ENCODE measurements at regions not wholly inside any gene's neighbourhood (a gene's known extent, or its start where the extent isn't known, plus 50 kb on each side); places are given as distances from the start of the nearest gene placed in this dataset.

GRCh38 chr10:85377029-85377806, 989.4 kb downstream of the GRID1 start:
- Histone ChIP-seq H3K36me3 (ENCODE audit: insufficient read depth) (0 out of 2 replicates have a peak, but pooled peaks cover 4% of the 10 kb centered on the region), H4K20me1 (replicated peaks; ENCODE audit: insufficient read depth) (no peaks in the 10 kb centered on the region), H3K4me2 (no peak overlapping the region), H3K27me3 (ENCODE audit: insufficient read depth) (no peaks in the 10 kb centered on the region), H3K4me1 (ENCODE audit: insufficient read depth) (no peaks in the 10 kb centered on the region), H3K9me2 (ENCODE audit: insufficient read depth) (no peaks in the 10 kb centered on the region), H3K27ac (ENCODE audit: low read depth) (no peak overlapping the region), H3K4me3 (no peak overlapping the region), H3K79me2 (replicated peaks; ENCODE audit: insufficient read depth) (no peaks in the 10 kb centered on the region), H3F3A (replicated peaks; ENCODE audit: low read depth) (no peaks in the 10 kb centered on the region), H2AFZ (no peak overlapping the region)
- H3K4me3 Mint-ChIP-seq, result no peak overlapping the region
- no peaks in the 10 kb centered on the region; the same call in 2 of the 3 replicates for H3K36me3 Mint-ChIP-seq (ENCODE audit: low read depth)
- TF ChIP-seq POLR2AphosphoS5 (IDR thresholded peaks at IDR 0.05; ENCODE audit: low read depth), result no peak
- DNase-seq (ENCODE audit: low spot score) (no peak), ATAC-seq (no peak)
- no peaks in the 10 kb centered on the region for H3K4me1 Mint-ChIP-seq
- H3K9me3 Mint-ChIP-seq, result peaks cover 72% of the 10 kb centered on the region
- no peak overlapping the region for H3K27ac Mint-ChIP-seq
- no peaks in the 10 kb centered on the region for H3K27me3 Mint-ChIP-seq (ENCODE audit: insufficient read depth, low read depth, poor library complexity)

- H3K9me3 Mint-ChIP-seq, result peaks cover 67% of the 10 kb centered on the region
- no peak for DNase-seq (ENCODE audit: low spot score)
- H3K27me3 Mint-ChIP-seq (ENCODE audit: insufficient read depth, low read depth, poor library complexity), result no peaks in the 10 kb centered on the region
- TF ChIP-seq NANOG (IDR thresholded peaks at IDR 0.05; ENCODE audit: borderline replicate concordance), result no peak
- TF ChIP-seq JUNB (IDR thresholded peaks at IDR 0.05; ENCODE audit: unreplicated experiment), result no peak
- no peak for TF ChIP-seq POLR2AphosphoS5 (IDR thresholded peaks at IDR 0.05; ENCODE audit: low read depth)
- TF ChIP-seq CREB1 (CRISPR knock-in tag; IDR thresholded peaks at IDR 0.05; ENCODE audit: low read depth), result no peak
- TF ChIP-seq STAT1 (IDR thresholded peaks at IDR 0.05; ENCODE audit: unreplicated experiment), result no peak
- TF ChIP-seq EZH2 (IDR thresholded peaks at IDR 0.05; ENCODE audit: low read depth, unreplicated experiment), result no peak
- no peak for TF ChIP-seq ETS1 (IDR thresholded peaks at IDR 0.05)
- TF ChIP-seq ZNF331 (CRISPR knock-in tag; IDR thresholded peaks at IDR 0.05; ENCODE audit: low read depth), result no peak
- TF ChIP-seq CTCF (conservative IDR thresholded peaks at IDR 0.05; ENCODE audit: low read depth in 2 of 2), result no peak
- no peak overlapping the region for H2AFZ ChIP-seq
- no peak for ATAC-seq
- no peak overlapping the region for H3K27ac ChIP-seq (ENCODE audit: low read depth)
- no peaks in the 10 kb centered on the region for H3K9me2 ChIP-seq (ENCODE audit: insufficient read depth)
- H3K79me2 ChIP-seq (replicated peaks; ENCODE audit: insufficient read depth), result no peaks in the 10 kb centered on the region
- H3K4me1 Mint-ChIP-seq, result no peaks in the 10 kb centered on the region
- no peaks in the 10 kb centered on the region for H3K27me3 ChIP-seq (ENCODE audit: insufficient read depth)
- no peak overlapping the region for H3K4me2 ChIP-seq
- H3K27ac Mint-ChIP-seq, result no peak overlapping the region
- H3K36me3 ChIP-seq (ENCODE audit: insufficient read depth), result 0 out of 2 replicates have a peak, but pooled peaks cover 4% of the 10 kb centered on the region
- H3K4me3 Mint-ChIP-seq, result no peak overlapping the region
- no peaks in the 10 kb centered on the region for H3F3A ChIP-seq (replicated peaks; ENCODE audit: low read depth)
- no peak overlapping the region for H3K4me3 ChIP-seq
- H4K20me1 ChIP-seq (replicated peaks; ENCODE audit: insufficient read depth), result no peaks in the 10 kb centered on the region
- no peaks in the 10 kb centered on the region for H3K36me3 Mint-ChIP-seq (ENCODE audit: low read depth)
- H3K4me1 ChIP-seq (ENCODE audit: insufficient read depth), result no peaks in the 10 kb centered on the region
Observed at GRCh38 chr10:85379338-85379737, 987.3 kb downstream of the GRID1 start.

All from GM23338 (cell line).